ENCODE measurements at regions not wholly inside any gene's neighbourhood (a gene's known extent, or its start where the extent isn't known, plus 50 kb on each side); places are given as distances from the start of the nearest gene placed in this dataset.

- H3K4me3 ChIP-seq: no peak overlapping the region
- H3K27me3 ChIP-seq: no peaks in the 10 kb centered on the region
- DNase-seq (no peak), ATAC-seq (no peak)
- no peak for TF ChIP-seq POLR2A (IDR thresholded peaks at IDR 0.05)
- TF ChIP-seq, protein P1, sequence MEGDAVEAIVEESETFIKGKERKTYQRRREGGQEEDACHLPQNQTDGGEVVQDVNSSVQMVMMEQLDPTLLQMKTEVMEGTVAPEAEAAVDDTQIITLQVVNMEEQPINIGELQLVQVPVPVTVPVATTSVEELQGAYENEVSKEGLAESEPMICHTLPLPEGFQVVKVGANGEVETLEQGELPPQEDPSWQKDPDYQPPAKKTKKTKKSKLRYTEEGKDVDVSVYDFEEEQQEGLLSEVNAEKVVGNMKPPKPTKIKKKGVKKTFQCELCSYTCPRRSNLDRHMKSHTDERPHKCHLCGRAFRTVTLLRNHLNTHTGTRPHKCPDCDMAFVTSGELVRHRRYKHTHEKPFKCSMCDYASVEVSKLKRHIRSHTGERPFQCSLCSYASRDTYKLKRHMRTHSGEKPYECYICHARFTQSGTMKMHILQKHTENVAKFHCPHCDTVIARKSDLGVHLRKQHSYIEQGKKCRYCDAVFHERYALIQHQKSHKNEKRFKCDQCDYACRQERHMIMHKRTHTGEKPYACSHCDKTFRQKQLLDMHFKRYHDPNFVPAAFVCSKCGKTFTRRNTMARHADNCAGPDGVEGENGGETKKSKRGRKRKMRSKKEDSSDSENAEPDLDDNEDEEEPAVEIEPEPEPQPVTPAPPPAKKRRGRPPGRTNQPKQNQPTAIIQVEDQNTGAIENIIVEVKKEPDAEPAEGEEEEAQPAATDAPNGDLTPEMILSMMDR (IDR thresholded peaks at IDR 0.05): no peak
- no peaks in the 10 kb centered on the region for H3K9me3 ChIP-seq
- H3K36me3 ChIP-seq: no peaks in the 10 kb centered on the region
- WGBS (ENCODE audit: insufficient coverage, low coverage, low lambda C conversion rate, missing lambda C conversion rate): 83% methylated on average over 2 of the region's 3 CpGs
- intact Hi-C loops (cut with DNase I): loop anchor here in 1 of 2 donors (10.0 kb wide), 1 partner anchor 157 kb away; no protein-coding TSS in a partner anchor
- no peak overlapping the region for H3K27ac ChIP-seq
- no peaks in the 10 kb centered on the region for H3K4me1 ChIP-seq
These were observed 74.8 kb upstream of the PSMD7 start for GRCh38 chr16:74221828-74222227.

- Histone ChIP-seq H3K4me3 (no peak overlapping the region), H3K9me3 (no peaks in the 10 kb centered on the region), H3K36me3 (no peaks in the 10 kb centered on the region), H3K27me3 (no peaks in the 10 kb centered on the region), H3K4me1 (no peaks in the 10 kb centered on the region), H3K27ac (no peak overlapping the region)
- no peak for ATAC-seq
- intact Hi-C loops (cut with DNase I): loop anchor here in 1 of 2 donors (10.0 kb wide), 1 partner anchor 155 kb away; no protein-coding TSS in a partner anchor
- DNase-seq: no peak
- TF ChIP-seq, protein P1 (IDR thresholded peaks at IDR 0.05): no peak
- no peak for TF ChIP-seq POLR2A (IDR thresholded peaks at IDR 0.05)
- WGBS (ENCODE audit: insufficient coverage, low coverage, low lambda C conversion rate, missing lambda C conversion rate): 73% methylated on average over 1 of the region's 1 CpG
These were observed 76.9 kb upstream of the PSMD7 start for GRCh38 chr16:74219706-74220105.

DNA sequence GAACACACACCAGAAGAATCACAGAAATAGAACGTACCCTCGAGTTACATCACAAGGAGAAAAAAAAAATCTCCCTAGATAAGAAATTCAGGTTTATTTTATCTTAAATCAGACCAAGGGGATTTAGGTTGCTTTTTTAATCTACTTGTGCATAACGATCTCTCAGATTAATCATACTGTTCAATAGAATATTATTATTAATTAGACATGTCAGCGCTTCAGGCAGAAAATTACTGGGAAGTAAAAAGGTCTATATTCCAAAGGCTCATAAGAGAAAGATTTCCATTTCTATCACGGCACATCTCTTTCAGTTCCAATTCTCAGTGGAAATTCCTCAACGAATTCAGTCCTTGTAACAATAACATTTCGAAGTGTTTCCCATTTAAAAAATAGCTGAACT lies 77.7 kb upstream of the PSMD7 start:
- 67% methylated on average over 7 of the region's 7 CpGs for WGBS (ENCODE audit: insufficient coverage, low coverage, low lambda C conversion rate, missing lambda C conversion rate)
- ATAC-seq: no peak

DNA sequence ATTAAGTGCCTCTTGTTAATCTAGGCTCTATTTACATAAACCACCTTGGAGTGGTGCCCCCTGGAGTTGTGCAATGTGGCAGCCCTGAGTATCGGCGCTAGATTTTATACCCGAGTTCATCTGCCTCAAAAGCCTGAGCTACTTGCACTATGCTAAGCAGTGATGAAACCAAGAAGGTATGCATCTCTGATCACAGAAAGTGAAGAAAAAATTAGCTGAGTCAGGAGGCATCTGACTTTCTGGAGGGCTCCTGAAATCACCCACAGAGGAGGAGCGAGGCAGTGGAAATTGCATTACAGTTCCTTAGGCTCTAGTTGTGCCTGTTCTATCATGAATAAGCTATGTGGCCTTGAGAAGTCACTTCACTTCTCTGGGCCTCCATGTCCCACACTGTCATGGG lies 80.3 kb upstream of the PSMD7 start:
- intact Hi-C loops (cut with DNase I): no loop called here
- no peaks in the 10 kb centered on the region for H3K36me3 ChIP-seq
- H3K27me3 ChIP-seq: no peaks in the 10 kb centered on the region
- DNase-seq: no peak
- no peak overlapping the region for H3K4me3 ChIP-seq
- 61% methylated on average over 4 of the region's 4 CpGs for WGBS (ENCODE audit: insufficient coverage, low coverage, low lambda C conversion rate, missing lambda C conversion rate)
- no peak for ATAC-seq
- TF ChIP-seq POLR2A (IDR thresholded peaks at IDR 0.05): no peak
- TF ChIP-seq, protein P1 (IDR thresholded peaks at IDR 0.05): no peak
- no peaks in the 10 kb centered on the region for H3K4me1 ChIP-seq
- no peak overlapping the region for H3K27ac ChIP-seq
- no peaks in the 10 kb centered on the region for H3K9me3 ChIP-seq

More for the DNA sequence above, 77.7 kb upstream of the PSMD7 start:
- Histone ChIP-seq H3K4me3 (no peak overlapping the region), H3K4me1 (no peaks in the 10 kb centered on the region), H3K36me3 (no peaks in the 10 kb centered on the region), H3K27me3 (no peaks in the 10 kb centered on the region), H3K27ac (no peak overlapping the region), H3K9me3 (no peaks in the 10 kb centered on the region)
- intact Hi-C loops (cut with DNase I): no loop called here
- TF ChIP-seq, protein P1 (IDR thresholded peaks at IDR 0.05): no peak
- TF ChIP-seq POLR2A (IDR thresholded peaks at IDR 0.05): no peak
- no peak for DNase-seq

GRCh38 chr16:74215249-74215648 lies 81.4 kb upstream of the PSMD7 start:
- 73% methylated on average over 4 of the region's 6 CpGs for WGBS (ENCODE audit: insufficient coverage, low coverage, low lambda C conversion rate, missing lambda C conversion rate)

More at GRCh38 chr16:74215249-74215648, 81.4 kb upstream of the PSMD7 start:
- Histone ChIP-seq H3K9me3 (no peaks in the 10 kb centered on the region), H3K36me3 (no peaks in the 10 kb centered on the region), H3K4me3 (no peak overlapping the region), H3K27ac (no peak overlapping the region), H3K27me3 (no peaks in the 10 kb centered on the region), H3K4me1 (no peaks in the 10 kb centered on the region)
- TF ChIP-seq POLR2A (IDR thresholded peaks at IDR 0.05): no peak
- TF ChIP-seq, protein P1 (IDR thresholded peaks at IDR 0.05): no peak
- intact Hi-C loops (cut with DNase I): no loop called here
- DNase-seq: no peak
- ATAC-seq: no peak

Measured in right lobe of liver (tissue), 6 donors.